KMS-11 (cell line): ENCODE measurements at regions not wholly inside any gene's neighbourhood (a gene's known extent, or its start where the extent isn't known, plus 50 kb on each side); places are given as distances from the start of the nearest gene placed in this dataset.

Experiments used
- H2AFZ ChIP-seq: fragments of 200-600 bp; sonication (generic); 2 replicates; pipeline ENCODE4 v1.6.1; 2016; ENCODE audit warnings: antibody characterized with exemption, mixed run types, low read depth
- H3K27ac ChIP-seq: fragments of 200-600 bp; sonication (generic); 2 replicates; pipeline ENCODE4 v1.6.1; 2016; ENCODE audit warnings: mild to moderate bottlenecking, mixed run types
- H3K27me3 ChIP-seq: fragments of 200-600 bp; sonication (generic); 2 replicates; pipeline ENCODE4 v1.6.1; 2017; ENCODE audit warnings: mild to moderate bottlenecking, low read depth, mixed run types, moderate library complexity; ENCODE audit not compliant: insufficient read depth
- H3K36me3 ChIP-seq: fragments of 200-600 bp; sonication (generic); 2 replicates; pipeline ENCODE4 v1.6.1; 2017; ENCODE audit warnings: mild to moderate bottlenecking, mixed run types; ENCODE audit not compliant: insufficient read depth
- H3K4me1 ChIP-seq: fragments of 200-600 bp; sonication (generic); 2 replicates; pipeline ENCODE4 v1.6.1; 2016; ENCODE audit warnings: mild to moderate bottlenecking, low read depth, mixed run types; ENCODE audit not compliant: poor library complexity, severe bottlenecking
- H3K4me2 ChIP-seq: fragments of 200-600 bp; sonication (generic); 2 replicates; pipeline ENCODE4 v1.7.0; 2016; ENCODE audit warnings: mild to moderate bottlenecking, mixed run types
- H3K4me3 ChIP-seq: fragments of 200-600 bp; sonication (generic); IDR thresholded peaks from 2 replicates; pipeline ENCODE4 v1.6.1; 2017; ENCODE audit warnings: low read depth, low read length, mixed read lengths; ENCODE audit not compliant: insufficient read depth
- H3K79me2 ChIP-seq: fragments of 200-600 bp; sonication (generic); 2 replicates; pipeline ENCODE4 v1.6.1; 2016; ENCODE audit warnings: low read depth, mixed run types; ENCODE audit not compliant: insufficient read depth
- H3K9ac ChIP-seq: fragments of 200-600 bp; sonication (generic); 2 replicates; pipeline ENCODE4 v1.6.1; 2016; ENCODE audit warnings: mild to moderate bottlenecking, mixed run types
- H4K20me1 ChIP-seq: fragments of 200-600 bp; sonication (generic); 2 replicates; pipeline ENCODE4 v1.6.1; 2016; ENCODE audit warnings: mild to moderate bottlenecking, mixed run types; ENCODE audit not compliant: insufficient read depth
- TF ChIP-seq, protein P1 (sequence below): fragments of 200-600 bp; sonication (generic); conservative IDR thresholded peaks from 2 replicates; pipeline ENCODE4 v1.6.1; 2017; ENCODE audit warnings: low read depth, mild to moderate bottlenecking, antibody characterized with exemption, low read length, moderate library complexity, mixed read lengths

GRCh38 chr5:52725808-52726207 lies 61.9 kb upstream of the ITGA1 start:
- H4K20me1 ChIP-seq = no peaks in the 10 kb centered on the region
- H3K9ac ChIP-seq = no peak overlapping the region
- H3K27me3 ChIP-seq = no peaks in the 10 kb centered on the region
- no peak overlapping the region for H3K4me3 ChIP-seq
- no peaks in the 10 kb centered on the region for H3K4me1 ChIP-seq
- TF ChIP-seq, protein P1, sequence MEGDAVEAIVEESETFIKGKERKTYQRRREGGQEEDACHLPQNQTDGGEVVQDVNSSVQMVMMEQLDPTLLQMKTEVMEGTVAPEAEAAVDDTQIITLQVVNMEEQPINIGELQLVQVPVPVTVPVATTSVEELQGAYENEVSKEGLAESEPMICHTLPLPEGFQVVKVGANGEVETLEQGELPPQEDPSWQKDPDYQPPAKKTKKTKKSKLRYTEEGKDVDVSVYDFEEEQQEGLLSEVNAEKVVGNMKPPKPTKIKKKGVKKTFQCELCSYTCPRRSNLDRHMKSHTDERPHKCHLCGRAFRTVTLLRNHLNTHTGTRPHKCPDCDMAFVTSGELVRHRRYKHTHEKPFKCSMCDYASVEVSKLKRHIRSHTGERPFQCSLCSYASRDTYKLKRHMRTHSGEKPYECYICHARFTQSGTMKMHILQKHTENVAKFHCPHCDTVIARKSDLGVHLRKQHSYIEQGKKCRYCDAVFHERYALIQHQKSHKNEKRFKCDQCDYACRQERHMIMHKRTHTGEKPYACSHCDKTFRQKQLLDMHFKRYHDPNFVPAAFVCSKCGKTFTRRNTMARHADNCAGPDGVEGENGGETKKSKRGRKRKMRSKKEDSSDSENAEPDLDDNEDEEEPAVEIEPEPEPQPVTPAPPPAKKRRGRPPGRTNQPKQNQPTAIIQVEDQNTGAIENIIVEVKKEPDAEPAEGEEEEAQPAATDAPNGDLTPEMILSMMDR = no peak
- H3K27ac ChIP-seq = no peak overlapping the region
- H3K79me2 ChIP-seq = no peaks in the 10 kb centered on the region
- H3K36me3 ChIP-seq = no peaks in the 10 kb centered on the region
- no peak overlapping the region for H3K4me2 ChIP-seq
- H2AFZ ChIP-seq = no peak overlapping the region

GRCh38 chr5:52727020-52727419 lies 60.7 kb upstream of the ITGA1 start:
- no peak overlapping the region for H3K27ac ChIP-seq
- H2AFZ ChIP-seq = no peak overlapping the region
- no peak overlapping the region for H3K4me2 ChIP-seq

DNA sequence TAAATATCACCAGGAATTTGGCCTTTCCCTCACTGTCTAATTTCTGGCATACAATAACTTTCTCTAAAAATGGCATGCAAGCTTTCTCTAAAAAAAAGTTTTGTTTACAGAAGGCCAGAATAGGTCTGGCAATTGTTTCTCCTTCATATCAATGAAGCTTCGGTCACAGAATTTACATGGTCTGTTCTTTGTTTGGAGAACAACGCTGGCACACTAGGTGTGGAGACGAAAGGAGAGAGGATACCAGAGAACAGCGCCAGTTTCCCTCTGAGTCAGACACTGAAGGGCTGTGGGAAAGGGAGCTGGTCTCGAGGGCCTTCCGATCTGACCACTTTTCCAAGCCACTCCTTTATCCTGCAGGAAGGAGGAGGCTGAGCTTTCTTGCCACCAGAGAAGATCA lies 60.1 kb upstream of the ITGA1 start:
- Histone ChIP-seq H3K27me3 (no peaks in the 10 kb centered on the region), H3K9ac (no peak overlapping the region), H2AFZ (no peak overlapping the region), H3K79me2 (no peaks in the 10 kb centered on the region), H3K4me3 (no peak overlapping the region), H4K20me1 (no peaks in the 10 kb centered on the region), H3K27ac (no peak overlapping the region), H3K4me1 (no peaks in the 10 kb centered on the region), H3K36me3 (no peaks in the 10 kb centered on the region), H3K4me2 (no peak overlapping the region)
- TF ChIP-seq, protein P1 = no peak

More at GRCh38 chr5:52727020-52727419, 60.7 kb upstream of the ITGA1 start:
- Histone ChIP-seq H3K4me1 (no peaks in the 10 kb centered on the region), H3K36me3 (no peaks in the 10 kb centered on the region), H3K27me3 (no peaks in the 10 kb centered on the region), H3K4me3 (no peak overlapping the region), H4K20me1 (no peaks in the 10 kb centered on the region), H3K79me2 (no peaks in the 10 kb centered on the region), H3K9ac (no peak overlapping the region)
- TF ChIP-seq, protein P1 = no peak

DNA sequence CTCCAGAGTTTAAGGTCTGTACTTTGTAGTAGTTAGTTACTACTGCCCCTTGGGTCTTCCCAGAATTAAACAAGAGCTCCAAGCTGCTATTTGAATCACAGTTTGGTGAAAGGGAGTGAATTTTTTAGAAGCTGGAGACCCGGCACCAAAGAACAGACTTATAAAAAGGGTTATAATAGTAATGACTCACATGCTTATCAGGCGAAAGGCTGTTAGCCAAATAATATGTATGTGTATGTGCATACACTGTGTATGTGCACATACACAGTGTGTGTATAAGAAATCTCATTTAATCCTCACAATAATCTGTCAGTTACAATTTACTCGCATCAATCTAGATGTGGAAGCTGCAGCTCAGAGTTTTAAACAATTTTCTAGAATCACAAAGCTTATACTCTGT lies 59.5 kb upstream of the ITGA1 start:
- no peak overlapping the region for H3K4me3 ChIP-seq
- no peak overlapping the region for H3K4me2 ChIP-seq
- no peak overlapping the region for H3K27ac ChIP-seq
- no peaks in the 10 kb centered on the region for H3K36me3 ChIP-seq
- no peak overlapping the region for H2AFZ ChIP-seq
- H3K79me2 ChIP-seq = no peaks in the 10 kb centered on the region
- no peaks in the 10 kb centered on the region for H4K20me1 ChIP-seq
- no peak overlapping the region for H3K9ac ChIP-seq
- no peaks in the 10 kb centered on the region for H3K27me3 ChIP-seq
- TF ChIP-seq, protein P1 = no peak
- no peaks in the 10 kb centered on the region for H3K4me1 ChIP-seq
